ENCODE measurements at regions not wholly inside any gene's neighbourhood (a gene's known extent, or its start where the extent isn't known, plus 50 kb on each side); places are given as distances from the start of the nearest gene placed in this dataset.

DNA sequence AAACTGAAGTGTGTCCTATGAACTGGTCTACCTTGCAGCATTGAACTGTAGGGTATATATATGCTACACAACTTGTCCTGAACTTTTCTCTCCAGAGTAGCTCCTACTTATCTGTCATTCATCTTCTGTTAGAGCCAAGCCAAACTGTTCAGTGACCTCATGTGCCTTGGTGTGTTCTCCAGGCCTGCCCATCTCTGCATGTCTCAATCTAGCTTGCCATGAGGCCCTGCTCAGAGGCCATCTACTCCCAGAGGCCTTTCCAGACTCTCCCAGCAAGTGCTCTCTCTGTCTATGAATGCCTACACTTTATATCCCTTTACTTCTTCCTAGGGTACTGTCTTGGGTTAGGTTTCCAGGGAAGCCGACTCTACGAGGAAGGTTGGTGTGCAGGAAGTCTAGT, 99.8 kb upstream of the MTPN start:
- Mint-ChIP-seq H3K4me3 (no peak overlapping the region), H3K27ac (no peak overlapping the region), H3K27me3 (no peaks in the 10 kb centered on the region), H3K9me3 (ENCODE audit: insufficient read depth) (no peaks in the 10 kb centered on the region), H3K4me1 (no peaks in the 10 kb centered on the region)
- no peak for ATAC-seq (ENCODE audit: low read depth)
- H3K27me3 ChIP-seq (replicated peaks in 1 of 4; ENCODE audit: control extremely low read depth in 1 of 4, control insufficient read depth in 3 of 4, insufficient read depth in 4 of 4, low read length in 3 of 4): no peaks in the 10 kb centered on the region
- intact Hi-C loops (cut with micrococcal nuclease): no loop called here
- H3K36me3 ChIP-seq (replicated peaks in 1 of 2; ENCODE audit: control extremely low read depth in 1 of 2, control insufficient read depth in 1 of 2, extremely low read depth in 1 of 2, insufficient read depth in 2 of 2, low read length in 1 of 2): no peaks in the 10 kb centered on the region
- no peaks in the 10 kb centered on the region for H3K4me1 ChIP-seq (ENCODE audit: control insufficient read depth in 2 of 2, insufficient read depth in 2 of 2, low read length in 2 of 2)
- ChIA-PET CTCF (no interaction called here), POLR2A (no interaction called here)
- no peaks in the 10 kb centered on the region for H3K79me2 ChIP-seq (ENCODE audit: control insufficient read depth, insufficient read depth, low read length)
- H3K27ac ChIP-seq (ENCODE audit: low read length in 2 of 2): no peak overlapping the region
- no peak overlapping the region for H3K4me2 ChIP-seq (replicated peaks; ENCODE audit: low read depth, low read length, poor library complexity, severe bottlenecking)
- H3K9me3 ChIP-seq (ENCODE audit: control extremely low read depth in 1 of 3, control insufficient read depth in 2 of 3, insufficient read depth in 1 of 3, low read length in 2 of 3): no peaks in the 10 kb centered on the region
- no peak overlapping the region for H3K9ac ChIP-seq (ENCODE audit: low read length)
- TF ChIP-seq EZH2 (IDR thresholded peaks at IDR 0.05; ENCODE audit: borderline replicate concordance, insufficient read depth, low read depth, low read length, poor library complexity, severe bottlenecking): no peak
- TF ChIP-seq, protein P1, sequence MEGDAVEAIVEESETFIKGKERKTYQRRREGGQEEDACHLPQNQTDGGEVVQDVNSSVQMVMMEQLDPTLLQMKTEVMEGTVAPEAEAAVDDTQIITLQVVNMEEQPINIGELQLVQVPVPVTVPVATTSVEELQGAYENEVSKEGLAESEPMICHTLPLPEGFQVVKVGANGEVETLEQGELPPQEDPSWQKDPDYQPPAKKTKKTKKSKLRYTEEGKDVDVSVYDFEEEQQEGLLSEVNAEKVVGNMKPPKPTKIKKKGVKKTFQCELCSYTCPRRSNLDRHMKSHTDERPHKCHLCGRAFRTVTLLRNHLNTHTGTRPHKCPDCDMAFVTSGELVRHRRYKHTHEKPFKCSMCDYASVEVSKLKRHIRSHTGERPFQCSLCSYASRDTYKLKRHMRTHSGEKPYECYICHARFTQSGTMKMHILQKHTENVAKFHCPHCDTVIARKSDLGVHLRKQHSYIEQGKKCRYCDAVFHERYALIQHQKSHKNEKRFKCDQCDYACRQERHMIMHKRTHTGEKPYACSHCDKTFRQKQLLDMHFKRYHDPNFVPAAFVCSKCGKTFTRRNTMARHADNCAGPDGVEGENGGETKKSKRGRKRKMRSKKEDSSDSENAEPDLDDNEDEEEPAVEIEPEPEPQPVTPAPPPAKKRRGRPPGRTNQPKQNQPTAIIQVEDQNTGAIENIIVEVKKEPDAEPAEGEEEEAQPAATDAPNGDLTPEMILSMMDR (IDR thresholded peaks at IDR 0.05): no peak
- H4K20me1 ChIP-seq (ENCODE audit: control insufficient read depth, insufficient read depth, low read length, poor library complexity, severe bottlenecking): no peaks in the 10 kb centered on the region
- no peak for DNase-seq
- no peak overlapping the region for H2AFZ ChIP-seq (ENCODE audit: insufficient read depth, low read depth, low read length, poor library complexity, severe bottlenecking)
- WGBS (ENCODE audit: insufficient coverage): 70% methylated on average over 2 of the region's 2 CpGs
- no peak overlapping the region for H3K4me3 ChIP-seq (ENCODE audit: control extremely low read depth in 1 of 5, extremely low read depth in 1 of 5, insufficient read depth in 1 of 5, low read depth in 2 of 5, low read length in 4 of 5)

DNA sequence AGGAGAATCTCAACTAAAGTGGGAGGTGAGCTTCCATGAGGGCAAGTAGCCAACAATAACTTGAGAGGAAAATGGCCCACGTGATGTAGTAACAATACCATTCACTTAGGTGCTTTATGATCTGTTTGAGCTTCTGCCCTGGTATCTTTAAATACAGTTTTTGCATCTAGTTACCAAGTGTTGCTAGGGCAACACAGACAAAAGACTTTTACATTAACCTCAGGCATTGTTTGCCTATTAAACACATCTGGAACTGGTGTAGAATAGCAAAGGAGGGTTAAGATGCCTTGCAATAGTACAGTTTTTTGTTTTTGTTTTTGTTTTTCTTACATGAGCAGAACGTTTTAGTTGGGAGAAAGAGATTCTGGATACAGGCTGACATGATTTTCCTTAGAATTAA, 97.7 kb upstream of the MTPN start:
- no peak for TF ChIP-seq EZH2 (IDR thresholded peaks at IDR 0.05; ENCODE audit: borderline replicate concordance, insufficient read depth, low read depth, low read length, poor library complexity, severe bottlenecking)
- TF ChIP-seq, protein P1 (IDR thresholded peaks at IDR 0.05): no peak
- intact Hi-C loops (cut with micrococcal nuclease): no loop called here
- Histone ChIP-seq H4K20me1 (ENCODE audit: control insufficient read depth, insufficient read depth, low read length, poor library complexity, severe bottlenecking) (no peaks in the 10 kb centered on the region), H3K4me3 (ENCODE audit: control extremely low read depth in 1 of 5, extremely low read depth in 1 of 5, insufficient read depth in 1 of 5, low read depth in 2 of 5, low read length in 4 of 5) (no peak overlapping the region), H3K27me3 (replicated peaks in 1 of 4; ENCODE audit: control extremely low read depth in 1 of 4, control insufficient read depth in 3 of 4, insufficient read depth in 4 of 4, low read length in 3 of 4) (no peaks in the 10 kb centered on the region), H3K4me1 (ENCODE audit: control insufficient read depth in 2 of 2, insufficient read depth in 2 of 2, low read length in 2 of 2) (no peaks in the 10 kb centered on the region), H2AFZ (ENCODE audit: insufficient read depth, low read depth, low read length, poor library complexity, severe bottlenecking) (no peak overlapping the region), H3K27ac (ENCODE audit: low read length in 2 of 2) (no peak overlapping the region), H3K4me2 (replicated peaks; ENCODE audit: low read depth, low read length, poor library complexity, severe bottlenecking) (no peak overlapping the region), H3K79me2 (ENCODE audit: control insufficient read depth, insufficient read depth, low read length) (no peaks in the 10 kb centered on the region), H3K36me3 (replicated peaks in 1 of 2; ENCODE audit: control extremely low read depth in 1 of 2, control insufficient read depth in 1 of 2, extremely low read depth in 1 of 2, insufficient read depth in 2 of 2, low read length in 1 of 2) (no peaks in the 10 kb centered on the region), H3K9me3 (ENCODE audit: control extremely low read depth in 1 of 3, control insufficient read depth in 2 of 3, insufficient read depth in 1 of 3, low read length in 2 of 3) (no peaks in the 10 kb centered on the region), H3K9ac (ENCODE audit: low read length) (no peak overlapping the region)
- ATAC-seq (ENCODE audit: low read depth): no peak
- Mint-ChIP-seq H3K27me3 (no peaks in the 10 kb centered on the region), H3K27ac (no peak overlapping the region), H3K4me1 (no peaks in the 10 kb centered on the region), H3K4me3 (no peak overlapping the region), H3K9me3 (ENCODE audit: insufficient read depth) (no peaks in the 10 kb centered on the region)
- POLR2A ChIA-PET: no interaction called here
- CTCF ChIA-PET: no interaction called here
- no peak for DNase-seq
- WGBS (ENCODE audit: insufficient coverage): no CpG with 5 or more reads among the region's 2 CpGs

Measured in B cell (primary cell).